ENCODE measurements at regions not wholly inside any gene's neighbourhood (a gene's known extent, or its start where the extent isn't known, plus 50 kb on each side); places are given as distances from the start of the nearest gene placed in this dataset.

GRCh38 chr2:8494151-8494550 lies 187.7 kb upstream of the ID2 start:
- H3K36me3 ChIP-seq: no peaks in the 10 kb centered on the region
- no peak for DNase-seq
- peak overlapping the region; percentile 5 to 27 for H3K27ac ChIP-seq

GRCh38 chr2:8494589-8494988 lies 187.3 kb upstream of the ID2 start:
- no peak overlapping the region for H3K27ac ChIP-seq
- peak in 1 of 2 donors; percentile 63 for DNase-seq

More at GRCh38 chr2:8494151-8494550, 187.7 kb upstream of the ID2 start:
- Histone ChIP-seq H3K4me1 (peaks cover 4 to 8% of the 10 kb centered on the region in 2 donors), H3K4me3 (no peak overlapping the region), H3K9me3 (no peaks in the 10 kb centered on the region), H3K27me3 (no peaks in the 10 kb centered on the region)
- TF ChIP-seq POLR2A (IDR thresholded peaks at IDR 0.05): no peak
- intact Hi-C loops (cut with DNase I; ENCODE audit: low total_unique reads): no loop called here

GRCh38 chr2:8495189-8495989 lies 186.5 kb upstream of the ID2 start:
- Histone ChIP-seq H3K4me3 (no peak overlapping the region), H3K36me3 (no peaks in the 10 kb centered on the region), H3K9me3 (no peaks in the 10 kb centered on the region), H3K4me1 (peaks cover 4% of the 10 kb centered on the region in 2 donors), H3K27ac (no peak overlapping the region), H3K27me3 (no peaks in the 10 kb centered on the region)
- no peak for DNase-seq
- intact Hi-C loops (cut with DNase I; ENCODE audit: low total_unique reads): no loop called here
- TF ChIP-seq POLR2A (IDR thresholded peaks at IDR 0.05) (no peak), CTCF (IDR thresholded peaks at IDR 0.05) (no peak)

More at GRCh38 chr2:8494589-8494988, 187.3 kb upstream of the ID2 start:
- Histone ChIP-seq H3K4me3 (no peak overlapping the region), H3K36me3 (no peaks in the 10 kb centered on the region), H3K9me3 (no peaks in the 10 kb centered on the region), H3K4me1 (peaks cover 4 to 8% of the 10 kb centered on the region in 2 donors), H3K27me3 (no peaks in the 10 kb centered on the region)
- TF ChIP-seq POLR2A (IDR thresholded peaks at IDR 0.05) (no peak), CTCF (IDR thresholded peaks at IDR 0.05) (no peak)
- intact Hi-C loops (cut with DNase I; ENCODE audit: low total_unique reads): no loop called here

- no peak for TF ChIP-seq CTCF (IDR thresholded peaks at IDR 0.05)
- TF ChIP-seq POLR2A (IDR thresholded peaks at IDR 0.05): no peak
These were observed 185.8 kb upstream of the ID2 start for GRCh38 chr2:8496079-8496478.

GRCh38 chr2:8496617-8497016 lies 185.2 kb upstream of the ID2 start:
- TF ChIP-seq POLR2A (IDR thresholded peaks at IDR 0.05) (no peak), CTCF (IDR thresholded peaks at IDR 0.05) (no peak)
- no peaks in the 10 kb centered on the region for H3K9me3 ChIP-seq
- intact Hi-C loops (cut with DNase I; ENCODE audit: low total_unique reads): no loop called here
- peaks cover 0 to 3% of the 10 kb centered on the region in 2 donors for H3K4me1 ChIP-seq
- H3K27ac ChIP-seq: no peak overlapping the region
- no peaks in the 10 kb centered on the region for H3K27me3 ChIP-seq
- no peak for DNase-seq
- H3K36me3 ChIP-seq: no peaks in the 10 kb centered on the region
- no peak overlapping the region for H3K4me3 ChIP-seq

More at GRCh38 chr2:8496079-8496478, 185.8 kb upstream of the ID2 start:
- Histone ChIP-seq H3K4me1 (peaks cover 0 to 4% of the 10 kb centered on the region in 2 donors), H3K9me3 (no peaks in the 10 kb centered on the region), H3K27ac (peak overlapping the region in 1 of 2 donors; percentile 37), H3K36me3 (no peaks in the 10 kb centered on the region), H3K27me3 (no peaks in the 10 kb centered on the region), H3K4me3 (no peak overlapping the region)
- intact Hi-C loops (cut with DNase I; ENCODE audit: low total_unique reads): no loop called here
- no peak for DNase-seq
